Endodermal cell (in vitro differentiated cells): ENCODE measurements at regions not wholly inside any gene's neighbourhood (a gene's known extent, or its start where the extent isn't known, plus 50 kb on each side); places are given as distances from the start of the nearest gene placed in this dataset.

ENCODE experiments used
- DNase-seq: peaks from one replicate; pipeline ENCODE4 v3.0.0-alpha.2; 2017
- H3K27ac ChIP-seq: 2 replicates; pipeline ENCODE4 v1.5.1; 2013; ENCODE audit warnings: mild to moderate bottlenecking, low read depth, low read length, moderate library complexity
- H3K27me3 ChIP-seq: 2 replicates; pipeline ENCODE4 v1.6.1; 2013; ENCODE audit warnings: mild to moderate bottlenecking, low read length, moderate library complexity; ENCODE audit not compliant: insufficient read depth, control insufficient read depth, poor library complexity, severe bottlenecking
- H3K36me3 ChIP-seq: 2 replicates; pipeline ENCODE4 v1.7.0; 2013; ENCODE audit warnings: mild to moderate bottlenecking, low read length, moderate library complexity; ENCODE audit not compliant: control insufficient read depth, insufficient read depth
- H3K4me1 ChIP-seq: one replicate; pipeline ENCODE4 v1.7.0; 2013; ENCODE audit warnings: low read length; ENCODE audit not compliant: control insufficient read depth, insufficient read depth
- H3K4me3 ChIP-seq: 2 replicates; pipeline ENCODE4 v1.5.1; 2013; ENCODE audit warnings: mild to moderate bottlenecking, low read length, moderate library complexity
- H3K9ac ChIP-seq: 2 replicates; pipeline ENCODE4 v1.6.1; 2013; ENCODE audit warnings: mild to moderate bottlenecking, low read length, moderate library complexity; ENCODE audit not compliant: poor library complexity, severe bottlenecking; ENCODE audit errors: extremely low read depth
- H3K9me3 ChIP-seq: 2 replicates; pipeline ENCODE4 v1.6.1; 2013; ENCODE audit warnings: mild to moderate bottlenecking, low read length, moderate library complexity; ENCODE audit not compliant: control insufficient read depth
- H3K27ac Mint-ChIP-seq: 2 replicates; pipeline ENCODE4 v1.8.0; 2020; ENCODE audit warnings: mixed read lengths
- H3K27me3 Mint-ChIP-seq: 2 replicates; pipeline ENCODE4 v1.8.0; 2021; ENCODE audit warnings: mild to moderate bottlenecking, mixed read lengths; ENCODE audit not compliant: insufficient read depth
- H3K36me3 Mint-ChIP-seq: 2 replicates; pipeline ENCODE4 v1.8.0; 2020; ENCODE audit warnings: low read depth, mixed read lengths
- H3K4me1 Mint-ChIP-seq: 2 replicates; pipeline ENCODE4 v1.8.0; 2020; ENCODE audit warnings: mixed read lengths
- H3K4me3 Mint-ChIP-seq: 2 replicates; pipeline ENCODE4 v1.8.0; 2020; ENCODE audit warnings: mild to moderate bottlenecking, moderate library complexity, mixed read lengths
- H3K9me3 Mint-ChIP-seq: 2 replicates; pipeline ENCODE4 v1.8.0; 2020; ENCODE audit warnings: mild to moderate bottlenecking, mixed read lengths
- CTCF ChIP-seq: fragments of 200-600 bp; sonication (generic); conservative IDR thresholded peaks from 2 replicates; pipeline ENCODE4 v1.5.0; 2021; ENCODE audit warnings: antibody characterized with exemption, mild to moderate bottlenecking
- WGBS, 2 experiments: methylation state at CpG; one replicate each; pipeline versions ENCODE4 v1.1.5 to v1.1.7; 2013; ENCODE audit warnings: missing lambda C conversion rate in 2 of 2, mixed read lengths in 1 of 2; ENCODE audit not compliant: insufficient coverage in 1 of 2, insufficient read length in 1 of 2; 5-methylcytosine and 5-hydroxymethylcytosine counted together

GRCh38 chr2:36146765-36147164 lies 208.8 kb upstream of the CRIM1 start:
- no peaks in the 10 kb centered on the region for H3K27me3 ChIP-seq
- Mint-ChIP-seq H3K9me3 (no peaks in the 10 kb centered on the region), H3K27me3 (no peaks in the 10 kb centered on the region), H3K36me3 (no peaks in the 10 kb centered on the region), H3K27ac (no peak overlapping the region), H3K4me3 (no peak overlapping the region), H3K4me1 (no peaks in the 10 kb centered on the region)
- H3K9me3 ChIP-seq: no peaks in the 10 kb centered on the region
- H3K36me3 ChIP-seq: no peaks in the 10 kb centered on the region
- WGBS, 2 experiments: 93 to 98% methylated on average over 4 to 5 of the region's 5 CpGs
- no peak overlapping the region for H3K9ac ChIP-seq
- H3K4me3 ChIP-seq: no peak overlapping the region
- H3K4me1 ChIP-seq: no peaks in the 10 kb centered on the region
- TF ChIP-seq CTCF: no peak
- no peak for DNase-seq
- no peak overlapping the region for H3K27ac ChIP-seq

GRCh38 chr2:36140391-36140790 lies 215.2 kb upstream of the CRIM1 start:
- DNase-seq: no peak
- H3K4me3 Mint-ChIP-seq: no peak overlapping the region
- no peak overlapping the region for H3K4me3 ChIP-seq
- no peaks in the 10 kb centered on the region for H3K27me3 Mint-ChIP-seq
- H3K4me1 Mint-ChIP-seq: peaks cover 5% of the 10 kb centered on the region
- no peak overlapping the region for H3K27ac Mint-ChIP-seq
- H3K36me3 Mint-ChIP-seq: no peaks in the 10 kb centered on the region
- TF ChIP-seq CTCF: no peak
- H3K9me3 ChIP-seq: no peaks in the 10 kb centered on the region
- H3K9ac ChIP-seq: no peak overlapping the region
- no peaks in the 10 kb centered on the region for H3K27me3 ChIP-seq
- H3K4me1 ChIP-seq: no peaks in the 10 kb centered on the region
- no peak overlapping the region for H3K27ac ChIP-seq
- H3K9me3 Mint-ChIP-seq: no peaks in the 10 kb centered on the region
- no peaks in the 10 kb centered on the region for H3K36me3 ChIP-seq

- H3K36me3 Mint-ChIP-seq: no peaks in the 10 kb centered on the region
- H3K4me1 Mint-ChIP-seq: peaks cover 5% of the 10 kb centered on the region
- H3K36me3 ChIP-seq: no peaks in the 10 kb centered on the region
- no peak overlapping the region for H3K4me3 ChIP-seq
- no peak overlapping the region for H3K27ac Mint-ChIP-seq
- H3K9me3 ChIP-seq: no peaks in the 10 kb centered on the region
- H3K27me3 Mint-ChIP-seq: no peaks in the 10 kb centered on the region
- no peak overlapping the region for H3K9ac ChIP-seq
- no peak overlapping the region for H3K27ac ChIP-seq
- no peaks in the 10 kb centered on the region for H3K9me3 Mint-ChIP-seq
- no peak for TF ChIP-seq CTCF
- H3K4me1 ChIP-seq: no peaks in the 10 kb centered on the region
- H3K4me3 Mint-ChIP-seq: no peak overlapping the region
- WGBS, 2 experiments: 94% methylated on average over 3 of the region's 3 CpGs; no CpG with 5 or more reads in 1 of the 2 experiments
- no peak for DNase-seq
- H3K27me3 ChIP-seq: no peaks in the 10 kb centered on the region
These were observed 218.0 kb upstream of the CRIM1 start for GRCh38 chr2:36137612-36138011.
